HepG2 (cell line): ENCODE measurements at regions not wholly inside any gene's neighbourhood (a gene's known extent, or its start where the extent isn't known, plus 50 kb on each side); places are given as distances from the start of the nearest gene placed in this dataset.

Experiments used
- ATAC-seq: fragments of 200-7000 bp; cut with Tn5 transposase; 3 replicates; pipeline ENCODE4 v1.9.1; 2020; ENCODE audit warnings: mild to moderate bottlenecking, moderate library complexity
- BruUV-seq: library from RNA; stranded (reverse); fragments of 400-500 nt; replicated peaks from 2 replicates; lab custom pipeline; 2021; lab: Mats Ljungman, UMichigan
- CTCF ChIA-PET: fragments of 300-600 bp; formaldehyde crosslinking; extraction: SDS; loops from one replicate; lab custom pipeline; 2021; ENCODE audit warnings: low total read pairs, inconsistent platforms, low intra/inter-chr PET ratio; lab: Yijun Ruan, JAX
- POLR2A ChIA-PET: fragments of 350-600 bp; sonication (Branson Sonifier 250); formaldehyde crosslinking; loops from one replicate; lab custom pipeline; 2020; ENCODE audit warnings: antibody characterized with exemption, inconsistent platforms; lab: Yijun Ruan, JAX
- DNase-seq: peaks from one replicate; pipeline ENCODE4 v3.0.0-alpha.2; 2015; ENCODE audit warnings: low spot score
- FAIRE-seq: peaks from 3 replicates; lab custom pipeline; 2011; peaks lifted over from hg19 to GRCh38; lab: Jason Lieb, UNC
- H2AFZ ChIP-seq: one replicate; pipeline ENCODE4 v1.6.1; 2011; ENCODE audit warnings: low read length, inconsistent platforms
- H3K27ac ChIP-seq: fragments of 300-600 bp; 3 replicates; pipeline ENCODE4 v1.8.0; 2011; ENCODE audit warnings: mixed run types, mild to moderate bottlenecking, mixed read lengths, low read length, inconsistent platforms; ENCODE audit not compliant: insufficient read depth; ENCODE audit errors: extremely low read length
- H3K27me3 ChIP-seq, 2 experiments: fragments of 200-600 bp in 1 of 2; 2 replicates in 1 of 2; 3 replicates in 1 of 2; pipeline versions ENCODE4 v1.6.0 to v1.8.0; 2011; ENCODE audit warnings: low read length in 2 of 2, mild to moderate bottlenecking in 2 of 2, moderate library complexity in 2 of 2, inconsistent platforms in 1 of 2; ENCODE audit not compliant: insufficient read depth in 2 of 2, control insufficient read depth in 1 of 2
- H3K36me3 ChIP-seq, 2 experiments: fragments of 200-600 bp in 1 of 2; replicated peaks in 1 of 2; 2 replicates in 1 of 2; 3 replicates in 1 of 2; pipeline versions ENCODE4 v1.5.1 to v1.8.0; 2011; ENCODE audit warnings: low read length in 2 of 2, inconsistent platforms in 1 of 2; ENCODE audit not compliant: insufficient read depth in 2 of 2, control insufficient read depth in 1 of 2
- H3K4me1 ChIP-seq: 2 replicates; pipeline ENCODE4 v1.5.1; 2012; ENCODE audit warnings: low read length, inconsistent platforms; ENCODE audit not compliant: insufficient read depth
- H3K4me2 ChIP-seq: 2 replicates; pipeline ENCODE4 v1.6.0; 2011; ENCODE audit warnings: low read depth, low read length, inconsistent platforms
- H3K4me3 ChIP-seq, 3 experiments: fragments of 200-600 bp in 1 of 3; sonication (generic), shearing (Covaris generic) in 1 of 3; replicated peaks in 1 of 3; 2 replicates each; pipeline ENCODE4 v1.5.1; 2011 to 2016; ENCODE audit warnings: low read length in 3 of 3, inconsistent platforms in 2 of 3, low read depth in 2 of 3, mild to moderate bottlenecking in 2 of 3, control low read depth in 1 of 3, mixed read lengths in 1 of 3; ENCODE audit not compliant: insufficient read depth in 1 of 3
- H3K79me2 ChIP-seq: one replicate; pipeline ENCODE4 v1.6.1; 2011; ENCODE audit warnings: low read length, inconsistent platforms; ENCODE audit not compliant: insufficient read depth
- H3K9ac ChIP-seq: 2 replicates; pipeline ENCODE4 v1.6.0; 2011; ENCODE audit warnings: mild to moderate bottlenecking, low read depth, low read length, inconsistent platforms; ENCODE audit not compliant: insufficient read depth
- H3K9me3 ChIP-seq: 2 replicates; pipeline ENCODE4 v1.5.1; 2012; ENCODE audit warnings: mild to moderate bottlenecking, low read length
- H4K20me1 ChIP-seq: 2 replicates; pipeline ENCODE4 v1.6.0; 2011; ENCODE audit warnings: inconsistent platforms, mild to moderate bottlenecking, low read length, moderate library complexity; ENCODE audit not compliant: insufficient read depth
- ZNF839 ChIP-seq: sonication (generic); formaldehyde crosslinking; IDR thresholded peaks from 2 replicates; pipeline ENCODE4 v1.4.0; 2020; ENCODE audit warnings: missing genetic modification reagents, mild to moderate bottlenecking, borderline replicate concordance
- WGBS: methylation state at CpG from one replicate; pipeline ENCODE4 v1.1.6; 2017; ENCODE audit warnings: low lambda C conversion rate; 5-methylcytosine and 5-hydroxymethylcytosine counted together
- in situ Hi-C: cut with HindIII; loops from 2 replicates; pipeline ENCODE4 v1.10.0; 2017; ENCODE audit warnings: low pct_unique_long_range_greater_than_20kb; ENCODE audit not compliant: extremely low pct_ligation_motif_present
- intact Hi-C: fragments of 100-400 bp; cut with micrococcal nuclease; formaldehyde crosslinking; loops from one replicate; pipeline ENCODE4 v1.10.0; 2022; ENCODE audit not compliant: unreplicated experiment
- TF ChIP-seq, protein P1 (sequence below): sonication (generic); formaldehyde crosslinking; IDR thresholded peaks from 2 replicates; pipeline ENCODE4 v1.5.1; 2020; ENCODE audit warnings: mild to moderate bottlenecking, missing genetic modification reagents, borderline replicate concordance
- TF ChIP-seq, protein P2 (sequence below): sonication (generic); formaldehyde crosslinking; IDR thresholded peaks from 2 replicates; pipeline ENCODE4 v1.8.0; 2022; ENCODE audit warnings: missing genetic modification reagents, low read depth, mild to moderate bottlenecking, borderline replicate concordance
- TF ChIP-seq, protein P3 (sequence below): sonication (generic); formaldehyde crosslinking; IDR thresholded peaks from 2 replicates; pipeline ENCODE4 v1.8.1; 2023; ENCODE audit warnings: mild to moderate bottlenecking, missing genetic modification reagents, borderline replicate concordance

DNA sequence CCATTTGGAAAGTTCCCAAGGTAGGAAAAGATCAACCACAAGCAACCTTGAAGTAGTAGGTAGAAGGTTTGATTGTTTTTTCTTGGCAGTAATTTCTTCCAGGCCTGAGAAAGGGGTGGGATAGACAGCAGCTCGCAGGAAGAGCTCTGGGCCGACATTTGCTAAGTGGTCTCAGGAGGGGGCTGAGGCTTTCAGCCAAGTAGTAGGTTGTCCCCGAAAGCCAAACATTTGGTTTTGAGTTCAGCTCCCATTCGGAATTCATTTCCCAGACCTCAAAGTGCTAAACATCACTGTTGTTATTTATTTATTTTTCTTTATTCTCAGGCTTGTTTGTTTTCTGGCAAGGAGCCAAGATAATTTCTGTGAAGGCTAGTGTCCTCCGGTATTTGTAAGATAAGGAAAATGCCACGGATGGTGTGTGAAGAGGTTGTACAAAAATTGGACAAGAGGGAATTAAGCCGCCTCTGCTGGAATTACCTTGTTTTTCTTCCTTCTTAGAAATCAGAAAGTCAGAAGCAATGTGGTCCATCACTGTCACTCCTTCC, 112.1 kb downstream of the KIF4B start:
- H3K4me1 ChIP-seq = no peaks in the 10 kb centered on the region
- H4K20me1 ChIP-seq = no peaks in the 10 kb centered on the region
- BruUV-seq = no TSS peak
- intact Hi-C loops (no loop called here), in situ Hi-C loops (no loop called here)
- TF ChIP-seq ZNF839 (CRISPR knock-in tag) = no peak
- TF ChIP-seq, protein P1, sequence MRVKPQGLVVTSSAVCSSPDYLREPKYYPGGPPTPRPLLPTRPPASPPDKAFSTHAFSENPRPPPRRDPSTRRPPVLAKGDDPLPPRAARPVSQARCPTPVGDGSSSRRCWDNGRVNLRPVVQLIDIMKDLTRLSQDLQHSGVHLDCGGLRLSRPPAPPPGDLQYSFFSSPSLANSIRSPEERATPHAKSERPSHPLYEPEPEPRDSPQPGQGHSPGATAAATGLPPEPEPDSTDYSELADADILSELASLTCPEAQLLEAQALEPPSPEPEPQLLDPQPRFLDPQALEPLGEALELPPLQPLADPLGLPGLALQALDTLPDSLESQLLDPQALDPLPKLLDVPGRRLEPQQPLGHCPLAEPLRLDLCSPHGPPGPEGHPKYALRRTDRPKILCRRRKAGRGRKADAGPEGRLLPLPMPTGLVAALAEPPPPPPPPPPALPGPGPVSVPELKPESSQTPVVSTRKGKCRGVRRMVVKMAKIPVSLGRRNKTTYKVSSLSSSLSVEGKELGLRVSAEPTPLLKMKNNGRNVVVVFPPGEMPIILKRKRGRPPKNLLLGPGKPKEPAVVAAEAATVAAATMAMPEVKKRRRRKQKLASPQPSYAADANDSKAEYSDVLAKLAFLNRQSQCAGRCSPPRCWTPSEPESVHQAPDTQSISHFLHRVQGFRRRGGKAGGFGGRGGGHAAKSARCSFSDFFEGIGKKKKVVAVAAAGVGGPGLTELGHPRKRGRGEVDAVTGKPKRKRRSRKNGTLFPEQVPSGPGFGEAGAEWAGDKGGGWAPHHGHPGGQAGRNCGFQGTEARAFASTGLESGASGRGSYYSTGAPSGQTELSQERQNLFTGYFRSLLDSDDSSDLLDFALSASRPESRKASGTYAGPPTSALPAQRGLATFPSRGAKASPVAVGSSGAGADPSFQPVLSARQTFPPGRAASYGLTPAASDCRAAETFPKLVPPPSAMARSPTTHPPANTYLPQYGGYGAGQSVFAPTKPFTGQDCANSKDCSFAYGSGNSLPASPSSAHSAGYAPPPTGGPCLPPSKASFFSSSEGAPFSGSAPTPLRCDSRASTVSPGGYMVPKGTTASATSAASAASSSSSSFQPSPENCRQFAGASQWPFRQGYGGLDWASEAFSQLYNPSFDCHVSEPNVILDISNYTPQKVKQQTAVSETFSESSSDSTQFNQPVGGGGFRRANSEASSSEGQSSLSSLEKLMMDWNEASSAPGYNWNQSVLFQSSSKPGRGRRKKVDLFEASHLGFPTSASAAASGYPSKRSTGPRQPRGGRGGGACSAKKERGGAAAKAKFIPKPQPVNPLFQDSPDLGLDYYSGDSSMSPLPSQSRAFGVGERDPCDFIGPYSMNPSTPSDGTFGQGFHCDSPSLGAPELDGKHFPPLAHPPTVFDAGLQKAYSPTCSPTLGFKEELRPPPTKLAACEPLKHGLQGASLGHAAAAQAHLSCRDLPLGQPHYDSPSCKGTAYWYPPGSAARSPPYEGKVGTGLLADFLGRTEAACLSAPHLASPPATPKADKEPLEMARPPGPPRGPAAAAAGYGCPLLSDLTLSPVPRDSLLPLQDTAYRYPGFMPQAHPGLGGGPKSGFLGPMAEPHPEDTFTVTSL (CRISPR knock-in tag) = no peak
- TF ChIP-seq, protein P2, sequence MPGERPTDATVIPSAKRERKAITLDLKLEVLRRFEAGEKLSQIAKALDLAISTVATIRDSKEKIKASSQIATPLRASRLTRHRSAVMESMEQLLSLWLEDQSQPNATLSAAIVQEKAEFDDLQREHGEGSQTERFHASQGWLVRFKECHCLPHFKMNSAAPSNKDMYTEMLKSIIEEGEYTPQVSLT (CRISPR knock-in tag) = no peak
- TF ChIP-seq, protein P3, sequence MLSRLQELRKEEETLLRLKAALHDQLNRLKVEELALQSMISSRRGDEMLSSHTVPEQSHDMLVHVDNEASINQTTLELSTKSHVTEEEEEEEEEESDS (CRISPR knock-in tag) = no peak
- ChIA-PET POLR2A (no interaction called here), CTCF (no interaction called here)
- no peak for FAIRE-seq
- no peak overlapping the region for H3K9ac ChIP-seq
- no peak overlapping the region for H3K4me2 ChIP-seq
- no peak for ATAC-seq
- H3K9me3 ChIP-seq = no peaks in the 10 kb centered on the region
- H3K79me2 ChIP-seq = no peaks in the 10 kb centered on the region
- WGBS = 14% methylated on average over 7 of the region's 7 CpGs
- no peak for DNase-seq
- H3K27me3 ChIP-seq = peaks cover 0 to 14% of the 10 kb centered on the region in 2 experiments; a peak in 1 of 5 replicates
- no peak overlapping the region for H3K4me3 ChIP-seq
- no peak overlapping the region for H2AFZ ChIP-seq
- H3K36me3 ChIP-seq = no peaks in the 10 kb centered on the region
- H3K27ac ChIP-seq = no peak overlapping the region
